K562 (cell line): ENCODE measurements at regions not wholly inside any gene's neighbourhood (a gene's known extent, or its start where the extent isn't known, plus 50 kb on each side); places are given as distances from the start of the nearest gene placed in this dataset.

Experiments used
- ATF3 ChIP-seq, 2 experiments: fragments of 450-650 bp in 1 of 2; sonication (generic) in 1 of 2; formaldehyde crosslinking in 1 of 2; IDR thresholded peaks in 1 of 2; conservative IDR thresholded peaks in 1 of 2; 2 replicates each; pipeline versions ENCODE4 v1.6.1 to v1.8.1; 2016 to 2023; ENCODE audit warnings: mild to moderate bottlenecking in 2 of 2, moderate library complexity in 2 of 2, inconsistent platforms in 1 of 2, missing genetic modification reagents in 1 of 2
- CTCF ChIP-seq, 3 experiments: IDR thresholded peaks in 2 of 3; conservative IDR thresholded peaks in 1 of 3; 2 replicates each; pipeline ENCODE4 v1.5.1; 2011 to 2012; ENCODE audit warnings: low read length in 3 of 3, mild to moderate bottlenecking in 3 of 3, control low read depth in 2 of 3, improper control_type of control experiment in 1 of 3, inconsistent platforms in 1 of 3, low read depth in 1 of 3, mixed read lengths in 1 of 3, moderate library complexity in 1 of 3; ENCODE audit not compliant: insufficient read depth in 2 of 3
- EZH2 ChIP-seq: IDR thresholded peaks from 2 replicates; pipeline ENCODE4 v1.6.1; 2012; ENCODE audit warnings: low read depth, mild to moderate bottlenecking, inconsistent platforms, low read length, borderline replicate concordance
- FIP1L1 ChIP-seq: fragments of 200-400 bp; formaldehyde crosslinking; IDR thresholded peaks from 2 replicates; pipeline ENCODE4 v1.6.1; 2018; ENCODE audit warnings: mild to moderate bottlenecking, low read depth, low read length; ENCODE audit not compliant: poor library complexity, severe bottlenecking
- KLF10 ChIP-seq: fragments of 250-450 bp; sonication (Bioruptor Pico); IDR thresholded peaks from 2 replicates; pipeline ENCODE4 v1.6.1; 2021; ENCODE audit warnings: matching md5 sums
- MAFK ChIP-seq: IDR thresholded peaks from 2 replicates; pipeline ENCODE4 v1.6.1; 2011; ENCODE audit warnings: low read length, improper control_type of control experiment
- NFYB ChIP-seq: IDR thresholded peaks from 2 replicates; pipeline ENCODE4 v1.6.1; 2011; ENCODE audit warnings: mild to moderate bottlenecking, moderate library complexity; ENCODE audit not compliant: insufficient read length; ENCODE audit errors: extremely low read depth
- POLR2A ChIP-seq: fragments of 450-650 bp; conservative IDR thresholded peaks from 2 replicates; pipeline ENCODE4 v1.6.1; 2016
- TFE3 ChIP-seq: fragments of 450-650 bp; formaldehyde crosslinking; IDR thresholded peaks from 2 replicates; pipeline ENCODE4 v1.4.0; 2020; ENCODE audit warnings: mild to moderate bottlenecking, mixed read lengths
- ZFP1 ChIP-seq: fragments of 450-650 bp; formaldehyde crosslinking; IDR thresholded peaks from 2 replicates; pipeline ENCODE4 v1.4.0; 2020; ENCODE audit warnings: mild to moderate bottlenecking, mixed read lengths
- ZNF274 ChIP-seq: IDR thresholded peaks from 2 replicates; pipeline ENCODE4 v1.6.1; 2011; ENCODE audit warnings: low read depth, mild to moderate bottlenecking, low read length, moderate library complexity, borderline replicate concordance
- ZNF347 ChIP-seq: fragments of 450-650 bp; formaldehyde crosslinking; IDR thresholded peaks from 2 replicates; pipeline ENCODE4 v1.4.0; 2020; ENCODE audit warnings: low read depth, mild to moderate bottlenecking, moderate library complexity
- ZNF780A ChIP-seq: fragments of 250-450 bp; sonication (Bioruptor Pico); IDR thresholded peaks from 2 replicates; pipeline ENCODE4 v1.5.0; 2021; ENCODE audit warnings: mild to moderate bottlenecking

- no peak for TF ChIP-seq TFE3 (CRISPR knock-in tag)
- TF ChIP-seq KLF10 (CRISPR knock-in tag) = no peak
- no peak for TF ChIP-seq ZNF347 (CRISPR knock-in tag)
- no peak for TF ChIP-seq ZNF780A (CRISPR knock-in tag)
- TF ChIP-seq ZFP1 (CRISPR knock-in tag) = no peak
- TF ChIP-seq CTCF (IDR thresholded peaks at IDR 0.05 in 2 of 3, conservative IDR thresholded peaks at IDR 0.05 in 1 of 3; ENCODE audit: insufficient read depth in 2 of 3, low read depth in 1 of 3, low read length in 3 of 3) = no peak
- no peak for TF ChIP-seq POLR2A
- TF ChIP-seq ATF3 (IDR thresholded peaks at IDR 0.05) = no peak
- TF ChIP-seq ATF3 (CRISPR knock-in tag; conservative IDR thresholded peaks at IDR 0.05) = no peak
- TF ChIP-seq FIP1L1 = no peak
- TF ChIP-seq MAFK = no peak
- TF ChIP-seq ZNF274 = no peak
- no peak for TF ChIP-seq NFYB
- no peak for TF ChIP-seq EZH2
These were observed 464.3 kb upstream of the NRP1 start for GRCh38 chr10:33798754-33799153.
